ENCODE measurements at regions not wholly inside any gene's neighbourhood (a gene's known extent, or its start where the extent isn't known, plus 50 kb on each side); places are given as distances from the start of the nearest gene placed in this dataset.

- no peak for TF ChIP-seq CTCF (IDR thresholded peaks at IDR 0.05)
- no peak for TF ChIP-seq EP300 (IDR thresholded peaks at IDR 0.05)
Observed at GRCh38 chr1:30525631-30525970, 197.8 kb downstream of the MATN1 start.
